NOMO-1 treated with DMSO at 0.1 percent for 48 hours (cell line): ENCODE measurements at regions not wholly inside any gene's neighbourhood (a gene's known extent, or its start where the extent isn't known, plus 50 kb on each side); places are given as distances from the start of the nearest gene placed in this dataset.
A peak's percentile ranks its signal among the peaks of the same experiment; 100 is the strongest.
"Not testable (repeated sequence)": the region's sequence is repeated elsewhere in the genome, so short reads cannot be mapped to it uniquely, and the experiment has no call there.

Experiments used
- DNase-seq: peaks from one replicate; lab custom pipeline; 2025; ENCODE audit not compliant: unreplicated experiment; lab: John Stamatoyannopoulos, UW

DNA sequence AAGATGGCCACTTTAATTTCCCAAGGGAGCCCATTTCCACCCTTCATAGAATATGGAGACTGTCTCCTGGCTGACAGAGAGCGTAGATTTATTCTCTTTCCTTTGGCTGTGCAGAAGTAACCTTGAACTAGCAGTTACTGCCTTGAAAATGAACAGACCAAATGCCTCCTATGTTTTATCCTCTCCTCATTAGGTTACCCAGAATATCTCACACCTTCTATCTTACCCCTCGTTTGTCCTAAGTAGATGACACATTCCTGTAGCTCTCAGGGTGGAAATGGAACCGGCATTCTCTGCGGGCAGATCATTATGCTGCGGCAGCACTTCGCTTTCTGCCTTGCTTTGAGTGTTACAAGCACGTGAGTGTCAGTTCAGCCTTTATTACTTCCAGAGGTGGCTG is 336.5 kb downstream of the DCDC2C start:
- DNase-seq, result no peak

- peak; percentile 38 for DNase-seq
Measured at GRCh38 chr2:4047961-4048891, 344.9 kb downstream of the DCDC2C start.

- DNase-seq, result no peak
Measured at GRCh38 chr2:4049463-4049862, 346.1 kb downstream of the DCDC2C start.

- no peak for DNase-seq
Measured at GRCh38 chr2:4053769-4054493, 350.6 kb downstream of the DCDC2C start.

- no peak for DNase-seq
Measured at GRCh38 chr2:4066217-4066616, 362.8 kb downstream of the DCDC2C start.

- no peak for DNase-seq
Measured at GRCh38 chr2:4073026-4073569, 369.7 kb downstream of the DCDC2C start.

- DNase-seq, result no peak
Measured at GRCh38 chr2:4077017-4077416, 373.6 kb downstream of the DCDC2C start.

DNA sequence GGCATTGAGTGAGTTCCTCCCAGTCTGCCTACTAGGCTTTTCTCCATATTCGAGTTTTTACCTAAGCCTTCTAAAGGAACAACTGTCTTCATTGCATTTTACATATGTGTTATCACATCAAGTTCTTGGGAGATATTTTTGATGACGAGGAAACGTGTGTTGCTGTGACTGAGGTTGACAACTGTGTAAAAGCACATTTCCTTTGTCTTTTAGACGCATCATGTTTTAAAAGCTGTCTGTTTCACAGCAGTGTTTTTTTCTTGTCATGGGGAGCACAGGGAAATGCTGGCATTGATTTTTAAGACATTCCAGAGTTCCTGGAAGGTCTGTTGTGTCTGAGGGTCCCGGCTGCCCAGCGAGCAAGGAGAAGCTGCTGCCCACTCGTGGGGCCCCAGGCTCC is 381.8 kb downstream of the DCDC2C start:
- DNase-seq, result no peak

DNA sequence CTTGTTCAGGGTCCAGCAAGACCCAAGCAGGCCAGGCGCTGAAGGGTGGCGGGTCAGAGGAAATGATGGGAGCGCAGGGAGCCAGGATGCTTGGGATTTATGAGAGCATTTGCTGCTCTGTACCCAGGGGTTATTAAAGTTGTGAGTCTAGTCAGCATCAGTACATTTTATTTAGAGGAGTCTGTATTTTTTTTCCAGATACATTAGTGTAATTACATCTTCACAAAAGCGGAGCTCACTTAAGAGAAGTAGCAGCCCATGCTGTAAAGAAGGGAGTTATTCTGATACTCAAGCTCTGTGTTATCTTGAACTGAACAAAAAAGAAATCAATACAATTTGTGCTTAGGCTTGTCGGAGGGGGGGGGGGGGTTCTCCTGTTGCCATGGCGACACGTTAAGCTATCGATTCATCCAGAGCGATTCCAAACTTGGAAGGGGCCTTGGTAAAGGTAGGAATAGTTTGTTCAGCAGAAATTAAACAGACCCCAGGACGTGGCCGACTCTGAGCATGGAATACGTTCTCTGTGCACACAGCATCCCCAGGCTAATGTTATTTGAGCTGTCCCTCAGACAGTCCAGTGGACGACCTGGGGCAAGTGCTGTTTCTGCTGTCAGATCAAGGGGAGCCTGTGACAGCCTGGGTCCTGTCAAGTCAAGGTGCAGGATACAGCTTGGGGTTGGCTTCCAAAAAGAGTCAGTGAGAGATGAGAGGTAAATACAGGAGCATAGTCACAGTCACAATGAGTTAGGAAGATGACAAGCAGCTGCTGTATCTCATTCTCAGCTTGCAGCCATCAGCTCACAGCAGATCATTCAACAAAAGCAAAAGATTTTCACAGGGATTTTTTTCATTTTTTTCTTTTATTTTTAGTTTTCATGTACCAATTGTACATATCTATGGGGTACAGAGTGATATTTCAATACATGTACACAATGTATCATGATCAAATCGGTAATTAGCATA is 387.6 kb downstream of the DCDC2C start:
- DNase-seq, result no peak

- no peak for DNase-seq
Measured at GRCh38 chr2:4091869-4092268, 388.5 kb downstream of the DCDC2C start.

DNA sequence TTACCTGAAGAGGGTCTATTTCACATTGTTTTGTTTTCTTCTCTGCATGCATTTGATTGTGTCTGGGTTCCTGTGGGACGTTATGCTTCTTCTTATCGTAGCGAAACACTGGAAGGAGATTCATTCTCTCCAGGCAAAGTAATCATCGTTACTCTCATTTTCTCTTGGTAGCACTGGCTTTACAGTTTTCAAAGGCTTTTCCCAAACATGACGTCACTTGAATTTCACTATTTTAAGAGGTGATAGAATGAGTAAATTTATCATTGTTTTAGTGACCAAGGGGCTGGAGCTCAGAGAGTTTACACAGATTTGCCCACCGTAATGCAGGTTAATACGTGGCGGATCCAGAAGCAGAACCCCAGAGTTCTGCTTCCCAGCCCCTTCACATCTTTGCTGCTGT is 391.4 kb downstream of the DCDC2C start:
- DNase-seq, result no peak

GRCh38 chr2:4096978-4097766 is 393.8 kb downstream of the DCDC2C start:
- DNase-seq, result no peak

GRCh38 chr2:4098137-4098536 is 394.8 kb downstream of the DCDC2C start:
- no peak for DNase-seq

GRCh38 chr2:4101936-4102335 is 398.6 kb downstream of the DCDC2C start:
- DNase-seq, result peak; percentile 81

DNA sequence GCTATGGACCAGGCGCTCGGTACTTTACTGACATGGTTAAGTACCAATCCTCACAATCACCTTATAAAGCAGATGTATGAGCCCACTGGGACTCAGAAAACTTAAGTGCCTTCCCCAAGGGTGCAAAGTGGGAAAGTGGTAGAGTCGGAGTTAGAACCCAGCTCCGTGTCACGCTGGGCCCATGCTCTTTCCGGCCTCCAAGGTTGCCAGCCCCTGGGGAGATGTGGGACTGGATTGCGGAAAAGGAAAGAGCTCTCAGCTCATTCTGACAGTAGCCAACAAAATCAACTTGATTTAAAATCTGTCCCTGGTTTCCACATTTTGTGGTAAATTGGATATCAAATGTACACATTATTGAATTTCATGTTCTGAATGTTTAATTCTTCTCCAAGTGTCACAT is 403.8 kb downstream of the DCDC2C start:
- no peak for DNase-seq

DNA sequence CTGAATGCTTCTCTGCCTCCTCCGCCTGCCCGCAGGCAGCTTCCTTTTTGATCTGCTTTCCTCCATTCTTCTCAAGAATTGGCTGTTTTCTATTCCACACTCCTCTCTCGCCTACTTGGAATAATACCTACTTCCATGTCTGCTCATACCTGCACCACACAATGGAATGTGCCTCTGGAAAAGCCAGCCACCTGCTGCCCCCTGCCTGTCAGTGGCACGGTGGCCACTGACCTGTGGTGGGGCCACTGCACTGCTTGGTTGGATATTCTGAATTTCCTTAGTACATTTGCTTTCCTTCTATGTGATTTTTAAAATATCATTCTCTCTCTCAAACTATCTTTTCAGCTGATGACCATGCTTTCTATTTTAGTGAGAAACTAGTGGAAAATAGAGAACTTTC is 406.9 kb downstream of the DCDC2C start:
- no peak for DNase-seq

DNA sequence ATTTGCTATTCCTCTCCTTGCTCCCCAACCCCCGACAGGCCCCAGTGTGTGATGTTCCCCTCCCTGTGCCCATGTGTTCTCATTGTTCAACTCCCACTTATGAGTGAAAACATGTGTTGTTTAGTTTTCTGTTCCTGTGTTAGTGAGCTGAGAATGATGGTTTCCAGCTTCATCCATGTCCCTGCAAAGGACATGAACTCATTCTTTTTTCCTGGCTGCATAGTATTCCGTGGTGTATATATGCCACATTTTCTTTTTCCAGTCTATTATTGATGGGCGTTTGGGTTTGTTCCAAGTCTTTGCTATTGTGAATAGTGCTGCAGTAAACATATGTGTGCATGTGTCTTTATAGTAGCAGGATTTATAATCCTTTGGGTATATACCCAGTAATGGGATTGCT is 412.1 kb downstream of the DCDC2C start:
- not testable (repeated sequence) for DNase-seq

DNA sequence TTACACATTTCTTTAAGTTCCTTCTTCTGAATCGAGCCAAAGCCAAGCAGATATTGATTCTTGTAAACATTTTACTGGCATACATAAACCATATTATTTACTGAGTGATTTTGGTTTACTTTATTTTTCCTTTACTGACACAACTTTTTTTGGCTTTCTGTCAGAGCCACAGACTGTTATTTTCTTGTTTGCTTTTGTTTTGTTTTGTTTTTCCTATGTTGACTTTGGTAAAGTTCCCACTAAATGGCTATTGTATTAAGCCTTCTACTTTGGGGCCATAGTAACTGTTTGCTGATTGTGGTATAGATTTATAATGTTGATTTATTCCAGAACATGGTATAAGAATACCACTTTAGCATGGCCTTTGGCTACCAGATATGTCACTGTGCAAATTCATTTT is 419.4 kb downstream of the DCDC2C start:
- DNase-seq, result no peak

DNA sequence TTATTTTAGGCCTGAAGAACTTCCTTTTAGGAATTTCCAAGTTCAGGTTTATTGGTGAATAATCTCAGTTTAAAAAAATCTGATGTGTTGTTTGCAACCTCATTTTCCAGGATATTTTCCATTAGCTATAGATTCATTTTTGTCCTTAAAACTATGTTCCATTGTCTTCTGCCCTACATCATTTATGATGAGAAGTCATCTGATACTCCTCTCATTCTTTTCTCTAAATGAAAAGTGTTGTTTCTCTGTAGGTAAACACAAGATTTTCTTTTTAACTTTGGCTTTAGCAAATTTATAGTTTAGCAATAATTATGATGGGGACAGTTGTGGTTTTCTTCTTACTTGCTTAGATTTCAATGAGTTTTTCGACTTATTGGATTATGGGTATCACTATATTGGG is 427.3 kb downstream of the DCDC2C start:
- DNase-seq, result peak; percentile 4
